ENCODE measurements at regions not wholly inside any gene's neighbourhood (a gene's known extent, or its start where the extent isn't known, plus 50 kb on each side); places are given as distances from the start of the nearest gene placed in this dataset.

DNA sequence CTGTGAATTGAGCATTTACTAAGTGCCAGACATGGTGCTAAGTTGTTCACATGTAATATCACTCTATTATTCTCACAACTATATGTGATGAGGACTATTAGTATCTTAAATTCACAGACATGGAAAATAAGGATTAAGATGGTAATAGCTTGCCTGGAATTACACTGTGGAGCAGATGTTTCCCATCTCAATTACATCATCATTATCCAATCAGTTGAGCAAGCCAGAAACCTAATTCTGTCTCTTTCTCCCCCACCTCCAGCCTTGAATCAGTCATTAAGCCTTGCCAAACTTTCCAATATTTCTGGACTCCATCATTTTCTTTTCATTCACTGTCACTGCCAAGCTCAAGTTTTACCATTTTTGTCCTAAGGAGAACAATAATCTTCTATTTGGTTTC, 287.8 kb upstream of the KITLG start:
- DNase-seq (ENCODE audit: low read depth) = no peak
- Histone ChIP-seq H3K36me3 (ENCODE audit: control insufficient read depth, insufficient read depth, low read length) (no peaks in the 10 kb centered on the region), H3K4me3 (ENCODE audit: low read depth, low read length) (no peak overlapping the region), H3K27me3 (ENCODE audit: control insufficient read depth, insufficient read depth, low read length) (no peaks in the 10 kb centered on the region)
- TF ChIP-seq, protein P1, sequence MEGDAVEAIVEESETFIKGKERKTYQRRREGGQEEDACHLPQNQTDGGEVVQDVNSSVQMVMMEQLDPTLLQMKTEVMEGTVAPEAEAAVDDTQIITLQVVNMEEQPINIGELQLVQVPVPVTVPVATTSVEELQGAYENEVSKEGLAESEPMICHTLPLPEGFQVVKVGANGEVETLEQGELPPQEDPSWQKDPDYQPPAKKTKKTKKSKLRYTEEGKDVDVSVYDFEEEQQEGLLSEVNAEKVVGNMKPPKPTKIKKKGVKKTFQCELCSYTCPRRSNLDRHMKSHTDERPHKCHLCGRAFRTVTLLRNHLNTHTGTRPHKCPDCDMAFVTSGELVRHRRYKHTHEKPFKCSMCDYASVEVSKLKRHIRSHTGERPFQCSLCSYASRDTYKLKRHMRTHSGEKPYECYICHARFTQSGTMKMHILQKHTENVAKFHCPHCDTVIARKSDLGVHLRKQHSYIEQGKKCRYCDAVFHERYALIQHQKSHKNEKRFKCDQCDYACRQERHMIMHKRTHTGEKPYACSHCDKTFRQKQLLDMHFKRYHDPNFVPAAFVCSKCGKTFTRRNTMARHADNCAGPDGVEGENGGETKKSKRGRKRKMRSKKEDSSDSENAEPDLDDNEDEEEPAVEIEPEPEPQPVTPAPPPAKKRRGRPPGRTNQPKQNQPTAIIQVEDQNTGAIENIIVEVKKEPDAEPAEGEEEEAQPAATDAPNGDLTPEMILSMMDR (IDR thresholded peaks at IDR 0.05; ENCODE audit: insufficient read depth, low read length, poor library complexity, severe bottlenecking) = no peak

DNA sequence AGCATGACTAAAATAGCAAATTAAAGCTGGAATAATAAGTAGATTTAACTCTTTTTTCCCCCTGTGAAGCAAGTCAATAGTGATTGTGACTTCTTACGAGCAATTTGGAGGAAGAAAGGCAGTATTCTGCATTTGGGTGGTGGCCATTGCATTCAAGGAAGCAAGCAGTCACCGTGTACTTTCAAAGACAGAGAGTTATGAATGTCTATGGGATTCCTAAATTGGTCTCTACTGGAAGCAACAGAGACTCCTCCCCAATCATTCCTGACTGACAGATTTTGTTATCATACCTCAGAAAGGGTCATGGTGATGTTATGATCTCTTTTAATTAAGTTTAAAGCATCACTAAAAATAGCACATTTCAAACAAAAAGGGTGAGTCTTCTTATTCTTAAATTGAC, 287.2 kb upstream of the KITLG start:
- no peaks in the 10 kb centered on the region for H3K27me3 ChIP-seq (ENCODE audit: control insufficient read depth, insufficient read depth, low read length)
- no peak for DNase-seq (ENCODE audit: low read depth)
- TF ChIP-seq, protein P1 (IDR thresholded peaks at IDR 0.05; ENCODE audit: insufficient read depth, low read length, poor library complexity, severe bottlenecking) = no peak
- H3K4me3 ChIP-seq (ENCODE audit: low read depth, low read length) = no peak overlapping the region
- no peaks in the 10 kb centered on the region for H3K36me3 ChIP-seq (ENCODE audit: control insufficient read depth, insufficient read depth, low read length)

DNA sequence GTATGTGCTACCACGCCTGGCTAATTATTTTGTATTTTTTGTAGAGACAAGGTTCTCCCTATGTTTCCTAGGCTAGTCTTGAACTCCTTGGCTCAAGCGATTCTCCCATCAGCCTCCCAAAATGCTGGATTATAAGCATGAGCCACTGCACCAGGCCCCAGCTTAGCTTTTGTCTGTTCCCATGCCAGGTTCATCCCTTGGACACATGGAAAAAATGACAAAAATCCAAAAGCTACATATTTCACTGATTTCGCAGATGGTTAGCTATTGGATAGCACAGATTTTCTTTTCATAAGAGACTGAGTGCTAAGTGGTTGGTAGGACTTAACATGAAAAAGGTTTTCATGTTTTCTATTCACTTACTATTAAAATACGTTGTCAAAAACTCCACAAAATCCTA, 286.6 kb upstream of the KITLG start:
- Histone ChIP-seq H3K27me3 (ENCODE audit: control insufficient read depth, insufficient read depth, low read length) (no peaks in the 10 kb centered on the region), H3K36me3 (ENCODE audit: control insufficient read depth, insufficient read depth, low read length) (no peaks in the 10 kb centered on the region), H3K4me3 (ENCODE audit: low read depth, low read length) (no peak overlapping the region)
- TF ChIP-seq, protein P1 (IDR thresholded peaks at IDR 0.05; ENCODE audit: insufficient read depth, low read length, poor library complexity, severe bottlenecking) = no peak
- no peak for DNase-seq (ENCODE audit: low read depth)

DNA sequence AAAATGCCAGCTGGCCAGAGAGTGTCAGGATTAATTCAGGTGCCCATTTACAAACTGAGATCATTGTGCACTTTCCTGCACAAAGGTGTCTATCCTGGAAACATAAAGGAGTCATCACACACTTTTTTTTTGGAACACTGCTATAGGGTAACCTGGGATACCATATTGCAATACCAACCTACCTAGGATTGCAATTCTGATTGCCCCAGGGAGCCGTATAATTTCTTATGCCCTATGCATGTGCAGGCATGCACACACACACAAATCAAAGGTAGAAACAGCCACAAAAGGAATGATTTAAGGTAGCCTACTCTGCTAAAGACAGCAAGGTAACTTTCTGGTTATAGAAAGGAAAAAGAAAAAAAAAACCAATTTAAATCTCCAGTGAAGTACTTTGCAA, 285.3 kb upstream of the KITLG start:
- DNase-seq (ENCODE audit: low read depth) = no peak
- no peaks in the 10 kb centered on the region for H3K36me3 ChIP-seq (ENCODE audit: control insufficient read depth, insufficient read depth, low read length)
- no peak overlapping the region for H3K4me3 ChIP-seq (ENCODE audit: low read depth, low read length)
- TF ChIP-seq, protein P1 (IDR thresholded peaks at IDR 0.05; ENCODE audit: insufficient read depth, low read length, poor library complexity, severe bottlenecking) = no peak
- no peaks in the 10 kb centered on the region for H3K27me3 ChIP-seq (ENCODE audit: control insufficient read depth, insufficient read depth, low read length)

DNA sequence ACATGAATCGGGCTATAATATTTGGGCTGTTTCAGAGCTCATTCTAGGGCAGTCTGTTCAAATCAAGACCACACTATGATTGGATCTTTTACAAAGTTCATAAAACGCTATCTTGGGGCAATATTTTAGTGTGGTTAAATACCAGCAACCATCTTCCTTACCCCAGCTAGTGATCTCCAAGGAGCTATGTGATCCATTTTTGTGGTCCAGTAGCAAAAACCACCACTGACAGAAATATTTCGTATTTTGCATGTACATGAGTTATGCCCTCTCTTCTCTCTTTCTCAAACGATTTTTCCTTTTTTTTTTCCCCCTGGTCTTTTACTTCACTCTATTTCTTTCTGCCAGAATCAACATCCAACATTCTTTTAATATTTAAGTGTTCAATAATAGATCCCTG, 280.6 kb upstream of the KITLG start:
- TF ChIP-seq, protein P1 (IDR thresholded peaks at IDR 0.05; ENCODE audit: insufficient read depth, low read length, poor library complexity, severe bottlenecking) = no peak
- H3K27me3 ChIP-seq (ENCODE audit: control insufficient read depth, insufficient read depth, low read length) = no peaks in the 10 kb centered on the region
- H3K36me3 ChIP-seq (ENCODE audit: control insufficient read depth, insufficient read depth, low read length) = no peaks in the 10 kb centered on the region
- DNase-seq (ENCODE audit: low read depth) = no peak
- no peak overlapping the region for H3K4me3 ChIP-seq (ENCODE audit: low read depth, low read length)

DNA sequence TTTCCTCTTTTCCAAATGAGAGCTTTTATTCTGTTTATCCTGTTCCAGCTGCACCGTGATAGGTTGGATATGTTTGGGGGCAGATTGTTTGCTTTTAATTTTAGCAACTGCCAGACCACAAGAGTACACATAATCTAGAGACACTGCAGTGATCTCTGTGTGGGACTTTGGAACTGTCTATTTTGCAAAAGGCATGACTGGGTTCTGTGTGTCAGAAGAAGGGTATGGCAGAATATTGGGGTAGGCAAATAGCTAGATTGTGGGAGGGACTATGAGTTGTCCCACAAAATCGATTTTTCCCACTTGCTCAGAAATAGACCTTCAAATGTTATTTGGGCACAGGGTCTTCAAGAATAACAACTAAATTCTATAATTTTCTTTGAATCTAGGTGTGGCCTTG, 275.9 kb upstream of the KITLG start:
- no peaks in the 10 kb centered on the region for H3K36me3 ChIP-seq (ENCODE audit: control insufficient read depth, insufficient read depth, low read length)
- DNase-seq (ENCODE audit: low read depth) = no peak
- H3K27me3 ChIP-seq (ENCODE audit: control insufficient read depth, insufficient read depth, low read length) = no peaks in the 10 kb centered on the region
- no peak overlapping the region for H3K4me3 ChIP-seq (ENCODE audit: low read depth, low read length)
- TF ChIP-seq, protein P1 (IDR thresholded peaks at IDR 0.05; ENCODE audit: insufficient read depth, low read length, poor library complexity, severe bottlenecking) = no peak

All from kidney epithelial cell (primary cell).